ENCODE measurements at regions not wholly inside any gene's neighbourhood (a gene's known extent, or its start where the extent isn't known, plus 50 kb on each side); places are given as distances from the start of the nearest gene placed in this dataset.
A peak's percentile ranks its signal among the peaks of the same experiment; 100 is the strongest.
"Not testable (repeated sequence)": the region's sequence is repeated elsewhere in the genome, so short reads cannot be mapped to it uniquely, and the experiment has no call there.

GRCh38 chr13:50130123-50130946, 115.1 kb downstream of the KCNRG start:
- DNase-seq (ENCODE audit: low spot score), result no peak

DNA sequence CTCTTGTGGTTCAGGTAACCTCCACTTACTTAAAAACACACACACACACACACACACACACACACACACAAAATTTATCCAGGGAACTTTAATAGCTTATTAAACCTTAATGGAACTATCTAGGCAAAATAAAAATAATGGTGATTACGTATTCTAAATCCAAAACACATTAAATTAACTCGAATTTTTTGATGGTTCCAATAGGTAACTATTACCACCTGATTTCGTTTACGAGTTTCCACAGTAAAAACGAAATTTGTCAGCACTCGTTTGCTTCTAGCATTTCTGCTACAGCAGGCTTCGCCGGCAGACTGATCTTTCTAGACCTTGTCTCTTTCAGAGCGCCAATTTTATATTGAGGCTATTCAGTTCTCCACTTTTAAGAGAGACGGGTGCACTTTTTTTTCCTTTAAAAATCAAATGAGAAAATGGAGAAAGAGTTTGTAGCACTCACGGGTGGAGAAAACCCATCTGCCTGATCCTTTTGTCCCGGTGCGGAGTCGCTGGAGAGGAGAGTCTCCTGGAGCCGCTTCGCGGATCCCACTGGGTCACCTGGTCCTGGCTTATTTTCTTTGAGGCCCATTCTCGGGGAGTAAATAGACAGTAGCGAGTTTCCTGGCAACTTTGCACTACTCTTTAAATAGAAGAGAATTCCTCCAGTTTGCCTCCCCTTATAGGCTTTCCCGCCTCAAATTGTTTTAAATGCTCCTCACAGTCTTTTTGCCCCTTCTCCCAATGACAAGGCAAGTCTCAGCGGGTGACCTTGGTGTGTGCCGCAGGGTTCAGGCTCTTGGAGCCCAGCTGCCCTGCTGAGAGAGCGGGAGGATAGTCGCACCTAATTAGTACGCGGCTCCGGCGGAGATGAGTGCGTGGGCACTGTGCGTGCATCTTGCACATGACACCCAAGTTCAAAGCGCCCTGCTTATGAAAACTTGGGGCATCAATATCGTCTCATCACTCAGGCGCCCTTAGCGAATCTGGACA, 117.0 kb downstream of the KCNRG start:
- DNase-seq (ENCODE audit: low spot score), result no peak

DNA sequence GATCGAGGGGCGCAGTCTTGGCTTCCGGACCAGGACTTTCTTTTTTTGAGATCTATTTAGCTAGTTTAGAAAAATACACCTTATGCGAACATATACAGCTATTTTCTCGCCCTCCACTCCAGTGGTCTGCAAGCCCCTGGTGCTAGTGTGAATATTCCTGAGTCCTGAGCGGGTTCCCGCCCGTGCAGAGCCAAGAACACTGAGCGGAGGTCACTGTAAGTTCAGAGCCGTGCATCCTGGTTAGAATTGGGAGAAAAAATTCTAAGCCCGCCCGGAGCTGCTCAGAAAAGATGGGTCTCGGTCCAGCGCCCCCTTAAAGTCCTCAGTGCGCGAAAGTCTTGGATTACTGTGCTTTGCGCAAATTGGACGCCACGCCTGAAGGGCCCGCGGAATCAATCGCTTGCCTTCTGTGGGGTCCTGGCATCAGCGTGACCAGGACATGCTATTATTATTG, 117.7 kb downstream of the KCNRG start:
- no peak for DNase-seq (ENCODE audit: low spot score)

- no peak for DNase-seq (ENCODE audit: low spot score)
These were observed 118.2 kb downstream of the KCNRG start for GRCh38 chr13:50133358-50133953.

DNA sequence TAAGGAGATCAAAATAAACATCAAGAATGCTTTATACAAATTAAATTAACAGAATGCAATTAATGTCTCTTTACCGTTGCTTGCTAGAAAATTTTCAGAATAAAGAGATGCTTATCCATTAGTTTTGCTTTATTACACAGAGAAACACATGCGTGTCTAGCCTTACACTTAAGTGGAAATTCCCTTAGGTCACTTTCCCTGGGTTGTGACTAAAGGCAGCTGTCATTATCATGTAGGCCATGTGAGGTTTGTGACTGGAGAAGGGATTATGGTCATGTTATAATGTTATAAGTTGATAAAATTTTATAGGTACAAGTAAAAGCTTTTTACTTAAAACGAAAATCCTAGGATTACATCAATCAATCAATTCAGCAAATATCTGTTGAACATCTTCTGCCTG, 121.0 kb downstream of the KCNRG start:
- DNase-seq (ENCODE audit: low spot score), result no peak

- no peak for DNase-seq (ENCODE audit: low spot score)
These were observed 121.4 kb downstream of the KCNRG start for GRCh38 chr13:50136678-50137077.

- DNase-seq (ENCODE audit: low spot score), result not testable (repeated sequence)
These were observed 124.2 kb downstream of the KCNRG start for GRCh38 chr13:50139435-50139934.

- DNase-seq (ENCODE audit: low spot score), result no peak
These were observed 124.9 kb downstream of the KCNRG start for GRCh38 chr13:50140153-50140552.

DNA sequence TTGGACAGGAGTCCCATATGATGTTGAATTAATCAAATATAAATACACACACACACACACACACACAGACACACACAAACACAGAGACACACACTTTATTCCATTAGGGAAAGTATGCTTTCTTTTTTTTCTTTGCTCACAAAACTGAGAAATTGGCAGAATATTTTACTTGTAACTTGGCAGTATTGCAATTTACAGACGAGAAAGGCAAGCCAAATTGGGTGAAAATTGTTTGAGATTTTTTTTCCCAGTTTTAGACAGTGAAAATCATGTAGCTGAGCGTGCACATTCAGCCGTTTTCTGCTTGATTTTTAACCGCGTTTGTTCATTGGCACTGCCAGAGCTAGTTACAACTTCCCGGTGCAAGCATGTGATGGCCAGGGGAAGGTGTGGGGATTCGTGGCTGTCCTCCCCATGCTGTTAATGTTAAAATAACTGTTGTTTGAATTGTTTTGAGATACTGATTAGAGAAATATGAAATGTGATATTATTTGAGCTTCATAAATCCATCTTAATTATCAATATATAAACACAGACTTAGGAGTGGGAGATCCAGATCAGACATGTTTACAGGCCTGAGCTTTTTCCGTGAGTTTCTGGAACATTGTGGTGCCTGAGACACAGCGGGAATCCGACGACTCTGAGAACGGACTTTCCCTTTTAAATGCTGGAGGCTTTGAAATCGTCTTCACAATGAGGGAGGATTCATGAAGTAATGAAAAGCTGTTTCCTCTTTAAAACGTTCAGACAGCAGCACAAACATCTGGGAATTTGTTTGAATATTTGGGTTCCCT, 125.5 kb downstream of the KCNRG start:
- DNase-seq (ENCODE audit: low spot score), result no peak

GRCh38 chr13:50141375-50141975, 126.2 kb downstream of the KCNRG start:
- no peak for DNase-seq (ENCODE audit: low spot score)

DNA sequence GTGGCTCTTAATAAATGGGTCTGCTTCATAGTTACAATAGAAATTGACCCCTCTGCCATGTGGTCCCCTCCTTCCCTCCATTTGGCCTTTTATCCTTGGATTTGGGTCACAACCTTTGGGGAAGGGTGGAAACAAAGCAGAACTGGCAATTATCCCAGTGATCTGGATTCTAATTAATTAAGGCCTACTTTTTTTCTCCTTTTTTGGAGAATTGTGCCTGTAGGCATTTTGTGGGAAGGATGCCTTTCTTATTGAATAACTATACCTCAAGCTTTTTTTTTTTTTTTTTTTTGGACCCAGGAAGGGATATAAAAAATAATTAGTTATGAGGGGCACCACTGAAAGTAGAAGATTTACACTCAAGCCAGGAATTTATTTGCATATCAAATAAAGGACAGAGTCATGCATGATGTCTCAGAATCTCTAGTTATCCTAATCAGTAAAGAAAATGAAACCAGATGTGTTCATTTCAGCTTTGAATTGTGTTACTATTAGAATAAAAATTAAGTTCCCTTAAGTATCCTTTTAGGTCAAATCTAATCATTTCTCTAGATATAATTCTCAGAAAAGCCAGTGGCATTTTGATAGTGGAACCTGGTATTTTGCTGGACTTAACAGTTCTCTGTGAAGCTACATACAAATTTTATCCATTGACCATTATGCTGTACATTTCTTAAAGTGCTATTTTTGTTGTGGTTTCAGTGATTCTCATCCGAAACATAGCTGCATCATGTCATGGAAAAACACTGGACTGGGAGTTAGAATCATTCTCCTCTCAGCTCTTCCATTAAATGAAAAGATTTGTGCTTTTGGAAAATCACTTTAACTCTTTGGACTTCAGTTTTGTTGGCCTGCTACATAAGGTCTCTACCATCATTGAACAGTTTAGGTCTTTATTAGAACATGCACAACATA, 129.3 kb downstream of the KCNRG start:
- no peak for DNase-seq (ENCODE audit: low spot score)

DNA sequence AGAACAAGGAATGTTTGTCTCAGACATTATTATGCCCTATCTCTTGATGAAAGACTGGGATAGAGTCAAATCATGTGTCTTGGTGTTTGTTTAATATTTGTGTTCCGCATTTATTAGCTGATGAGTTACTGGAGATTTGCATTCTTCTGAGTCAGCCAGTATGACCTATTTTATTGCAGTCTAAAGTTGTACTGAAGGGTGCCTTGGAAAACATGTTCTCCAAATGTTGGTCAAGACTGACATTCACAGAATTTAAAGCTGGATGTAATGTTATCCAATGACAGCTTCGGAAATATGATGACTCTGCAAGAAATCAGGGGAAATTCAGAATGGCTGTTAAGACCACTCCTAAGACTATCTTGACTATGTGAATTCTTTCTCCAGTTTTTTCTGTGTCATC, 134.0 kb downstream of the KCNRG start:
- no peak for DNase-seq (ENCODE audit: low spot score)

GRCh38 chr13:50149932-50150331, 134.7 kb downstream of the KCNRG start:
- DNase-seq (ENCODE audit: low spot score), result no peak

DNA sequence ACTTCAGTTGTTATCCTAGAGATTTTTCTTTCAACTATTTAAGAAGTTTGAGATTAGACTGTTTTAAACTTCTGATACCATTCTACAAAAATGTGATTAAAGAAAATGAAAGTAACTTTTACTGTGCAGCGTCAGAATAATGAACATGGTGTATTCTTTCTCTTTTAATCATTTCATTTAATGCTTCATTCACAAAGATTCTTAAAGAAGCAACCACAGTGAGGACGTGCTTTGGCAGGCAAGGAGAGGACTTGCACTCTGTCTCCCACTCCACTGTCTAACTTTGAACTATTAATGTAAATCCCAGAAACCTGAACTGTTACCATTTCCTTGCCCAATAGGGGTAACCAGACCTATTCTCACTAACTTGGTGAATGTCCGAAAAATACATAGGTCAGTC, 137.0 kb downstream of the KCNRG start:
- DNase-seq (ENCODE audit: low spot score), result peak; percentile 32

DNA sequence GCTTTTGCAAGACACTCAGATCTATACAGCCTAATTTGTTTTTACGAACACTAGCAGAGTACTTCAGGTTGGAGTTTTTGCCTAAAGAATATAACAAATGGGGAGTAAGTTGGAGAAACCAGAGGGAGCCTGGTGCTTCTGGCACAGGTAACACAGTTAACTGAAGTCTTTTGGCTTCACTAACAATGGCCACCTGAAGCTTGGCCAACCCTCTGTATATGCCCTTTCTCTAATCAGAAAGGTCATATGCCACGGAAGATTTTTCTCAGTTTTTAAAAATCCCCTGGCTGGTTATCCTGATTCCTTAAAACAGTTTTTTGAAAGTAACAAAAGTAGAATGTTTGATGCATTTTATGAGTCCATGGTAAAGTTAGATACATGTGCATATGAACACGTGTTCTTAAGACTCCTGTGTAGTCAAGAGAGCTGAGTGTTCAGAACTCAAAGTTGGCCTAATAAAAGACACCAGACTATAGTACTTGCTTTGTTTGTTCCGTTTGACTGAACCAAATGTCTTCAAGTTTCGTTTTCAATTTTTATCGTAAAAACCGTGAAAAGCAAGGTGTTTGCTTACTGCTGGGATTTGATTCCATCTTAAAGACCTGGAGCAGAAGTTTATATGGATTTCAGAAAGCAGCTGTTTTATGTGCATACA, 137.5 kb downstream of the KCNRG start:
- peak; percentile 64 for DNase-seq (ENCODE audit: low spot score)

- no peak for DNase-seq (ENCODE audit: low spot score)
These were observed 138.2 kb downstream of the KCNRG start for GRCh38 chr13:50153401-50153800.

- DNase-seq (ENCODE audit: low spot score), result no peak
These were observed 138.6 kb downstream of the KCNRG start for GRCh38 chr13:50153876-50154275.

DNA sequence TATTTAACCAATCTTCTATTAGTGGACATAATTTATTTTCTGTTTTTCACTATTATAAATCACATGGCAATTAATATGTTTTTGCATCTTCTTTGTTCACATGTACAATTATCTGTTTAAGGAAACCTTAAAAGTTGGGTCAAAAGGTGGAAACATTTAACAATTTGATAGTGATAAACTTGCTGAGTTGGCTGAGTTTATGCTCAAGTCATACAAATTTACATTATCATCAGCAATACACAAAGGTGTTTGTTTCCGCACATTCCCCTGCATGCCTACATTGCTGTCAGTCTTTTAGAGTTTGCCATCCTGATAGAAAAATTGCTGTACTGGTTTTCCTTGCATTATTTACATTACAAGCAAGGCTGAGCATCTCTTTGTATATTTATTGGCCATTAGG, 139.5 kb downstream of the KCNRG start:
- no peak for DNase-seq (ENCODE audit: low spot score)

GRCh38 chr13:50156140-50156539, 140.9 kb downstream of the KCNRG start:
- no peak for DNase-seq (ENCODE audit: low spot score)

Data from NAMALWA (cell line).